C1 segment of cervical spinal cord (tissue), 14 donors: ENCODE measurements at regions not wholly inside any gene's neighbourhood (a gene's known extent, or its start where the extent isn't known, plus 50 kb on each side); places are given as distances from the start of the nearest gene placed in this dataset.
A peak's percentile ranks its signal among the peaks of the same experiment; 100 is the strongest.
"Not testable (repeated sequence)": the region's sequence is repeated elsewhere in the genome, so short reads cannot be mapped to it uniquely, and the experiment has no call there.

Experiments
- DNase-seq, 14 donors: peaks; one replicate each; lab custom pipeline; 2025; lab: John Stamatoyannopoulos, UW

DNA sequence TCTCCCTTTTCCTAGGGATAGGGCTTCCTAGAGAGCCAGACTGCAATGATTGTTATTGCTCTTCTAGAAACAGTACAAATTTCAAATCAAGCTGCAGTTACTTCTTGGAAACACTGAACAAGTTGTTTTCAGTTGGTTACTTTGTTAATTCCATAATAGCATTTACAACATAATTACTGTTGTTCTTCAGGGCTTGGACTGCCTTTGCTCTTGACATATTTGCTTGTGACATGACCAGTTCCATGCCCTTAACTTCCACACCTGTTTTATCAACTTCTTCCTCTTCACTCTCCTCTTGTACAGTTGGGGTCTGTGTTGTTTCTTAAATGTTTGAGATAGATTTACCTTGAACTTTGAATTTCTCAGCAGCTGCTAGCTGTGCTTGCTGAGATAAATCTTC, 104.4 kb downstream of the SEC23IP start:
- DNase-seq: no peak

DNA sequence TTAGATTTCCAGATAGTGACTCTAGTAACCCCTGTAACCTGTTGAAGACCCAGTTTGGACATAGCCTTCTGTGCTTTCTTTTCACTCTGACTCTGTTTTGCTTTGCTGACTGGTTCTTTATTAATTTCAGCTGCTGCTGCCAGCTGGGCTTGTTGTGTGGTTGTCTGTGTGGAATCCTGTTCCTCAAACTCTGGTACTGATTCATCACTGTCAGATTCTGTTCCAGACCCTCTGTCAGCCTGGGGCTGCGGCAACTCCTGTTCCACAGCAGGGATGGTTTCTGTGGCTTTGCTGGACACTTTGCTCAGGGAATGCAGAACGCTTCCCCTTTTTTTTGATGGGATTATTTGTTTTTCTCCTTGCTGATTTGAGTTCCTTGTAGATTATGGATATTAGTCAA, 104.9 kb downstream of the SEC23IP start:
- no peak for DNase-seq

DNA sequence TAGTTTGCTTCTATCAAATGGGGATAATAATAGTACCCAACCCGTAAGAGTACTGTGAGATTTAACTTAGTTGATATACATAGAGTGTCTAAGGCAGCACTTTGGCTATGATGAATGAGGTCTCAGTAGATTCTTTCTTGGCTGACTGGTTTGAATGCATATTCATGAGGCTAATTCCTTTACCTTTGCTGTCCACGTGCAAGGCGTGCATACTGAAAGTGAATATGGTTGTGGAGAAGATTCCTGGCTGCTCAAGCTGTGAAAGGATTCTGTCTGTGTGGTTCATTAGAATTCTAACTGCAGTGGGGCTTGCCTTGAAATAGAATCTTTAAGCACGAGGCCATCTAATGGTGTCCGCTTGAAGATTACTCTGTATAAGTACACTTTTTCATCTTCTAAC, 110.3 kb downstream of the SEC23IP start:
- no peak for DNase-seq

DNA sequence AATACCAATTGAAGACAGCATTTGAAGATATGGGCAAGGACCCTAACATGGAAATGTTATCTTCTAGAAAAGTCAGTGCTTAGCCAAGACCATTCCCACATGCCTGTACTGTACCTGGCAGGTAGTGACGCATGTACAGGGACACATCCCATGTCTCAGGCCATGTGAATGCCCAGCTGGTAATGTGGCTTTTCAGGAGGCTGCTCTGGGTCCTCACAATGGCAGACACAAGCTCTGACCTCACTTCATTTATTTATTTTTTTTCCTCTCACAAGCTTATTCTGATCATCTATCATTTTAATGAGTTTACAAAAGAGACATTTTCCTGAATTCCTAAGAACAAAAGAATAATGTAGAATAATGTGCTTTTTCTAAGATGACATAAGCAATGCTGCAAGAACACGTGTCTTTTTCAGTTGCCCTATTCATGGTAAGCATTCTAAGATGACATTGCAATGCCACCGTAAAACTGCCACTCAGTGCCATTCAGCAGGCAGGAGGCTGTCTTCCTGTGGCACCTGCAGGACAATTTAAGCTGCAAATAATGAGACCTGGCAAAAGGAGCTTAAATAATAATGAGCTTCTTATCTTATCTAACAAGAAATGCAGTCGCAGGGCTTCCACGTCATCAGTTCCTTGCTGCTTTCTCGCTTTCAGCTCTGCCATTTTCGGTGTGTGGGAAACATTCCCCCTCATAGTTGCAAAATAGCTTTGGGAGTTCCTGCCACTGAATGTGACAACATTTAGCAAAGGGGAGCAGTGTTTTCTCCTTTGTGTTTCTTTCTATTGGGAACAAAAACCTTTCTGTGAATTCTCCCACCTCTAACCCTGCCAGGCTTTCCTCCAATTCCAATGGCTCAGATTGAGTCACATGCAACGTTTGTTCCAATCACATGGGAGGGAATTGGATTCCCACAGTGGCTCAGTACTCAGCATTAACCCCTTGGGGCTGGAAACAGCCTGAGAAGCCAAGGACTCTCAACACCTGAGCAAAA, 113.0 kb downstream of the SEC23IP start:
- DNase-seq: peak in 2 of 14 donors; percentile 3 to 5

GRCh38 chr10:120007261-120007660, 114.7 kb downstream of the SEC23IP start:
- DNase-seq: no peak

DNA sequence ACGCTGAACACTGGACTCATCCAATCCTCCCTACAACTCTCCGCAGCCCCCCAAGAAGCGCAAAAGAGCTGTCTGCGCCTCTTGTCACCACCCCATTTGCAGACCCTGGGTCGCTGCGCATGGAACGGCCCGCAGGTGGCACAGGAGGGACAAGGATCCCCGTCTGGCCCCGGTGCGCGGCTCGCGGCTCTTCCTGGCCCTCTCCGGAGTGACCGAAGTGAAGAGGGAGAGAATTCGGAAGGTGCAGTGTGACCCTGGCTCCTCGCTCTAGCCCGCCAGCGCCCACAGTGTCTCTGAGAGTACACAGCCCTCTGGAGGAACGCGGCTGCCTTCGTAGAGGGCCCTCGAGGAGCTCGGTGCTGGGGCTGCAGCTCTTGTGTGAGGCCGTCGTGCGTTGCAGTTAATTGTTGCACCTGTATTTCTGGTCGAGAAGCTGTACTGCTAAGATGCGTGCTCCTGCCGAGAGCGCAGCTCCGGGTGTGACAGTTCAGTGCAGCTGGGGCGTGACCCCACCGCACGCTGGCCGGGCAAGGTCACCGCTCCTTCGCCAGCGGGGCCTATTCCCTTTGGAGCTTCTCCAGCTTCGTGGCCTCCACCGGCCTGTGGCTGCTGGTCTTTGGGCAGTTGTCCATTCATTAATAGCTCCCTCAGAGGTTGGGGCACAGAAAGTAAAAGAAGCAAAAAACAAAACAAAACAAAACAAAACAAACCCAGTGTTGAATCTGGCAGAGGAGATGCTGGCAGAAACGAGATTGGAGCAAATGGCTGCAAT, 119.0 kb downstream of the SEC23IP start:
- DNase-seq: peak in 4 of 14 donors; percentile 3 to 38 (median 19)

- peak in 2 of 14 donors; percentile 38 to 76 for DNase-seq
Measured at GRCh38 chr10:120012131-120012400, 119.5 kb downstream of the SEC23IP start.

DNA sequence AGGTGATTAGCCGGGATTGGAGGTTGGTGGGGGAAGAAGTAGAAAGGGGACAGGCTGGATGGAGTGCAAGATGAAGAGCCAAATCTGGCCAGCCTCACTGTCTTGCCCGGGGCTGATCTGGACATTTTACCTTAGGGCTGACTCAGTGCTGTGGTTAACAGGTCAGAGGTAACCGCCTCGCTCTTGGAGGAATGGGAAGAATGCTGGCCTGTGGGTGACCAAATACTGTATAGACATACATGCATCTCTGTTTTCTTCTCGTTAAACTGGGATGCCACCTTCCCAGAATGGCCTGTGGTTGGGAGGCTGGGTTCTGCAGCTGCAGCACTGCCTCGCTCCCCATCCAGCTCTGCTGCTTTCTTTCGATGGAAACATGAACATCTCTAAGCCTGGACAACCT, 120.0 kb downstream of the SEC23IP start:
- no peak for DNase-seq

GRCh38 chr10:120014031-120014430, 121.5 kb downstream of the SEC23IP start:
- no peak for DNase-seq

DNA sequence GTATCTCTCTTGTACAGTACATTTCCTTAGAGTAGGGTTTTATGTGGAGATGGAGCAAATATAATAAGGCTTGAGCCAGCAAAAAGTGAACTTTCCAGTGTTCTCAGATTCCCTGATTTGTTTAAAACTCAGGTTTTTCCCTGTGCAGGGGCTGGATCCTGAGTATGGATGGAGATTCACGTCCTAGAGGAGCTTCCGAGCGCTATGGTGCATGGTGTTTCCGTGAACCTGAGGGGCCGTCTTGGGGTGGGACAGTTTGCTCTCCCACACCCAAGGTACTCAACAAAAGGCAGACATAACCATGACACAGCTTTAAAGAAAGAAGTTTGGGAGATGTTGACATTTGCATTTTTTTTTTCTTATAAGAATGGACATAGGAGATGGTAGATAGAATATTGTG, 122.5 kb downstream of the SEC23IP start:
- DNase-seq: no peak

DNA sequence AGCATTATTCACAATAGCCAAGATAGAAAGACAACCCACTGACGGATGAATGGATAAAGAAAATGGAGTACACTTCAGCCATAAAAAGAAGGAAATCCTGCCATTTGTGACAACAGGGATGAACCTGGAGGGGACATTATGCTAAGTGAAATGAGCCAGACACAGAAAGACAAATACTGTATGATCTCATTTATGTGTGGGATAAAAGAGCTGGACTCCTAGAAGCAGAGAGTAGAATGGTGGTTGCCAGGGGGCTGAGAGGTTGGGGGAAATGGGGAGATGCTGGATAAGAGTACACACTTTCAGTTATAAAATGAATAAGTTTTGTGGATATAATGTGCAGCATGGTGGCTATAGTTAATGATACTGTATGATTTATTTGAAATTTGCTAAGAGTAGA, 124.4 kb downstream of the SEC23IP start:
- DNase-seq: no peak

DNA sequence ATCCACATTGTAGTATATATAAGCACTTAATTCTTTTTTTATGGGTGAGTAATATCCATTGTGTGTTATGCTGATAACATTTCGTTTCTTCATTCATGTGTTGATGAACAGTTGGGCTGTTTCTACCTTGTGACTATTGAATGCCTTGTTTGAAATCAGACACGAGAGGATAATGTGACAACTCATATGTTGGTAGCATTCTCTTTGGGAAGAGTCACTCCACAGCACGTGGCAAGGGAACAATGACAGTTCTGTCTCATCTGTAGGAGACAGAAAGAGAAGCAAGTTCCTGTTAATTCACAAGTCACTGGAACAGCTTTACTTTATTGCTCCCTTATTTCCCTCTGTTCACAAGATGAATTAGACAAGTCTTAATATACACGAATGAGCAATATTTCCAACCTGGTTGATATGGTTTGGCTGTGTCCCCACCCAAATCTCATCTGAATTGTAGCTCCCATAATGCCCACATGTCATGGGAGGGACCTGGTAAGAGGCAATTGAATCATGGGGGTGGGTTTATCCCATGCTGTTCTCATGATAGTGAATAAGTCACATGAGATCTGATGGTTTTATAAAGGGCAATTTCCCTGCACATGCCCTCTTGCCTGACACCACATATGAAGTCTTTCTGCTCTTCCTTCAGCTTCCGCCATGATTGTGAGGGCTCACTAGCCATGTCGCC, 125.3 kb downstream of the SEC23IP start:
- no peak for DNase-seq

- no peak for DNase-seq
Measured at GRCh38 chr10:120018695-120019094, 126.2 kb downstream of the SEC23IP start.

- no peak for DNase-seq
Measured at GRCh38 chr10:120019568-120019967, 127.0 kb downstream of the SEC23IP start.

DNA sequence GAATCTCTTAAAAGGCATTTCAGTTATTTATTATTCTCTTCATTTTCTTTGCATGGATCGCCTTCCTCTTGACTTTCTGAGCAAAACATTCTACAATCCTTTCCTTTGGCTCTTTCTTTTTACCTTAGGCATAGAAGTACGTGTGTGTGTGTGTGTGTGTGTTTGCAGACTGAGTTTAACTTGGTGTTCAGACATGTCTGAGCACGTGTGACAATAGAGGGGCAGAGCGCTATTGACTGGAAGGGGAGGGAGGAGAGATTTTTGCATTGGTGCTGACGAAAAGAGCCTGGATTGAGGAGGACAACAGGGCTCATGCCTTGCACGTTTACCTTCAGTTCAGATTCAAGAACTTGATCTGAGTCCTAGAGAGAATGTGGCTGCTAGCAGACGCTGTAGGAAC, 129.8 kb downstream of the SEC23IP start:
- no peak for DNase-seq

GRCh38 chr10:120034236-120034635, 141.7 kb downstream of the SEC23IP start:
- DNase-seq: no peak

GRCh38 chr10:120039046-120039445, 146.5 kb downstream of the SEC23IP start:
- DNase-seq: no peak

GRCh38 chr10:120039826-120040225, 147.3 kb downstream of the SEC23IP start:
- no peak for DNase-seq

GRCh38 chr10:120041807-120042559, 149.5 kb downstream of the SEC23IP start:
- DNase-seq: no peak

GRCh38 chr10:120042705-120043104, 150.2 kb downstream of the SEC23IP start:
- DNase-seq: no peak

GRCh38 chr10:120047373-120047772, 154.8 kb downstream of the SEC23IP start:
- DNase-seq: not testable (repeated sequence)
